NCI-H2227 (cell line): ENCODE measurements at regions not wholly inside any gene's neighbourhood (a gene's known extent, or its start where the extent isn't known, plus 50 kb on each side); places are given as distances from the start of the nearest gene placed in this dataset.
"Not testable (repeated sequence)": the region's sequence is repeated elsewhere in the genome, so short reads cannot be mapped to it uniquely, and the experiment has no call there.

ENCODE experiments used
- DNase-seq: peaks from one replicate; lab custom pipeline; 2025; ENCODE audit not compliant: unreplicated experiment; lab: John Stamatoyannopoulos, UW

- DNase-seq: not testable (repeated sequence)
These were observed 474.5 kb upstream of the NUDT12 start for GRCh38 chr5:104037136-104037535.

GRCh38 chr5:104033186-104033585 lies 470.6 kb upstream of the NUDT12 start:
- DNase-seq: not testable (repeated sequence)

- no peak for DNase-seq
These were observed 461.9 kb upstream of the NUDT12 start for GRCh38 chr5:104024538-104024937.

- DNase-seq: no peak
These were observed 461.1 kb upstream of the NUDT12 start for GRCh38 chr5:104023739-104024138.

GRCh38 chr5:104019956-104020355 lies 457.4 kb upstream of the NUDT12 start:
- DNase-seq: no peak

- DNase-seq: no peak
These were observed 455.7 kb upstream of the NUDT12 start for GRCh38 chr5:104018299-104018698.

GRCh38 chr5:104016646-104017045 lies 454.1 kb upstream of the NUDT12 start:
- no peak for DNase-seq

GRCh38 chr5:104015765-104016164 lies 453.2 kb upstream of the NUDT12 start:
- DNase-seq: no peak

GRCh38 chr5:104002783-104003182 lies 440.2 kb upstream of the NUDT12 start:
- not testable (repeated sequence) for DNase-seq

- no peak for DNase-seq
These were observed 438.5 kb upstream of the NUDT12 start for GRCh38 chr5:104001136-104001535.

- no peak for DNase-seq
These were observed 430.4 kb upstream of the NUDT12 start for GRCh38 chr5:103993031-103993430.

- no peak for DNase-seq
These were observed 427.5 kb upstream of the NUDT12 start for GRCh38 chr5:103990064-103990463.

GRCh38 chr5:103981592-103981991 lies 419.0 kb upstream of the NUDT12 start:
- no peak for DNase-seq

GRCh38 chr5:103973669-103974068 lies 411.1 kb upstream of the NUDT12 start:
- DNase-seq: no peak

GRCh38 chr5:103966295-103966694 lies 403.7 kb upstream of the NUDT12 start:
- not testable (repeated sequence) for DNase-seq

GRCh38 chr5:103962023-103962422 lies 399.4 kb upstream of the NUDT12 start:
- DNase-seq: no peak

GRCh38 chr5:103953601-103954382 lies 391.2 kb upstream of the NUDT12 start:
- DNase-seq: no peak

GRCh38 chr5:103951776-103952175 lies 389.2 kb upstream of the NUDT12 start:
- DNase-seq: no peak

- no peak for DNase-seq
These were observed 380.6 kb upstream of the NUDT12 start for GRCh38 chr5:103943230-103943629.

- no peak for DNase-seq
These were observed 380.1 kb upstream of the NUDT12 start for GRCh38 chr5:103942587-103943186.

- DNase-seq: no peak
These were observed 379.0 kb upstream of the NUDT12 start for GRCh38 chr5:103941596-103941995.

- no peak for DNase-seq
These were observed 375.6 kb upstream of the NUDT12 start for GRCh38 chr5:103938146-103938695.
